HCT116 (cell line): ENCODE measurements at regions not wholly inside any gene's neighbourhood (a gene's known extent, or its start where the extent isn't known, plus 50 kb on each side); places are given as distances from the start of the nearest gene placed in this dataset.

Experiments used
- ATAC-seq: fragments of 200-7000 bp; cut with Tn5 transposase; 2 replicates; pipeline ENCODE4 v1.9.1; 2020; ENCODE audit warnings: mild to moderate bottlenecking, moderate library complexity
- BruUV-seq: library from RNA; stranded (reverse); fragments of 400-500 nt; replicated peaks from 2 replicates; lab custom pipeline; 2021; lab: Mats Ljungman, UMichigan
- CTCF ChIA-PET: fragments of 300-600 bp; sonication (Branson Sonifier 250); formaldehyde crosslinking; loops from one replicate; lab custom pipeline; 2021; ENCODE audit warnings: antibody characterized with exemption; lab: Charles Lee
- POLR2A ChIA-PET: fragments of 300-600, 350-600 bp; sonication (Branson Sonifier 250); formaldehyde crosslinking; loops from one replicate; lab custom pipeline; 2021; ENCODE audit warnings: antibody characterized with exemption; lab: Charles Lee
- RAD21 ChIA-PET, 2 experiments: fragments of 300-600 bp; sonication (Branson Sonifier 250); formaldehyde crosslinking; loops; one replicate each; lab custom pipeline; 2023; ENCODE audit warnings: low total read pairs in 2 of 2; ENCODE audit not compliant: uncharacterized antibody in 2 of 2, unreplicated experiment in 2 of 2, low non-redundant PET in 1 of 2; lab: Charles Lee
- DNase-seq: peaks from one replicate; pipeline ENCODE4 v3.0.0-alpha.2; 2010; ENCODE audit warnings: low read depth, low spot score
- H2AFZ ChIP-seq: fragments of 200-600 bp; shearing (Covaris generic), sonication (generic); 2 replicates; pipeline ENCODE4 v1.6.1; 2017; ENCODE audit warnings: low read depth, mixed run types, mixed read lengths, antibody characterized with exemption, low read length; ENCODE audit not compliant: poor library complexity, severe bottlenecking
- H3K27ac ChIP-seq: 2 replicates; pipeline ENCODE4 v1.5.1; 2012; ENCODE audit warnings: low read depth, low read length
- H3K27me3 ChIP-seq: fragments of 200-600 bp; sonication (generic); 2 replicates; pipeline ENCODE4 v1.6.1; 2016; ENCODE audit warnings: mixed run types, low read length, mixed read lengths; ENCODE audit not compliant: insufficient read depth
- H3K36me3 ChIP-seq, 2 experiments: fragments of 200-500 bp in 1 of 2; fragments of 200-600 bp in 1 of 2; sonication (Bioruptor generic) in 1 of 2; sonication (generic) in 1 of 2; 2 replicates each; pipeline versions ENCODE4 v1.5.1 to v1.6.1; 2014 to 2016; ENCODE audit warnings: low read length in 2 of 2, inconsistent platforms in 1 of 2, mixed read lengths in 1 of 2, mixed run types in 1 of 2; ENCODE audit not compliant: insufficient read depth in 2 of 2, control insufficient read depth in 1 of 2
- H3K4me1 ChIP-seq, 2 experiments: fragments of 200-600 bp in 1 of 2; sonication (generic) in 1 of 2; 2 replicates each; pipeline versions ENCODE4 v1.5.1 to v1.6.1; 2012 to 2017; ENCODE audit warnings: low read length in 2 of 2, inconsistent platforms in 1 of 2, mild to moderate bottlenecking in 1 of 2, mixed read lengths in 1 of 2, mixed run types in 1 of 2, moderate library complexity in 1 of 2; ENCODE audit not compliant: insufficient read depth in 2 of 2, control insufficient read depth in 1 of 2
- H3K4me2 ChIP-seq: fragments of 200-600 bp; sonication (generic); 2 replicates; pipeline ENCODE4 v1.6.1; 2017; ENCODE audit warnings: mixed run types, low read length, mixed read lengths
- H3K4me3 ChIP-seq, 2 experiments: fragments of 200-600 bp in 1 of 2; sonication (generic) in 1 of 2; replicated peaks in 1 of 2; 2 replicates each; pipeline ENCODE4 v1.5.1; 2011 to 2016; ENCODE audit warnings: low read length in 2 of 2, control low read depth in 1 of 2, low read depth in 1 of 2, mild to moderate bottlenecking in 1 of 2, mixed read lengths in 1 of 2, mixed run types in 1 of 2
- H3K79me2 ChIP-seq: fragments of 200-600 bp; sonication (generic); 2 replicates; pipeline ENCODE4 v1.6.1; 2017; ENCODE audit warnings: mild to moderate bottlenecking, mixed run types, low read length, moderate library complexity, mixed read lengths; ENCODE audit not compliant: insufficient read depth
- H3K9ac ChIP-seq: fragments of 200-600 bp; sonication (generic); 2 replicates; pipeline ENCODE4 v1.6.1; 2016; ENCODE audit warnings: low read length, mixed read lengths
- H3K9me2 ChIP-seq: fragments of 200-600 bp; sonication (generic), shearing (Covaris generic); 2 replicates; pipeline ENCODE4 v1.6.1; 2017; ENCODE audit warnings: mixed run types, mild to moderate bottlenecking, moderate library complexity; ENCODE audit not compliant: insufficient read depth
- H3K9me3 ChIP-seq, 2 experiments: fragments of 200-500 bp in 1 of 2; fragments of 200-600 bp in 1 of 2; sonication (Bioruptor generic) in 1 of 2; sonication (generic) in 1 of 2; 2 replicates each; pipeline ENCODE4 v1.6.1; 2014 to 2017; ENCODE audit warnings: low read length in 2 of 2, mixed read lengths in 2 of 2, inconsistent platforms in 1 of 2, low read depth in 1 of 2, mild to moderate bottlenecking in 1 of 2, mixed run types in 1 of 2, moderate library complexity in 1 of 2; ENCODE audit not compliant: control insufficient read depth in 1 of 2, insufficient read depth in 1 of 2
- H4K20me1 ChIP-seq: fragments of 200-600 bp; sonication (generic), shearing (Covaris generic); 2 replicates; pipeline ENCODE4 v1.6.1; 2017; ENCODE audit warnings: mixed run types, mild to moderate bottlenecking, moderate library complexity; ENCODE audit not compliant: insufficient read depth
- CBX3 ChIP-seq: IDR thresholded peaks from 2 replicates; pipeline ENCODE4 v1.6.1; 2012; ENCODE audit warnings: low read depth
- CEBPB ChIP-seq: IDR thresholded peaks from 2 replicates; pipeline ENCODE4 v1.6.1; 2012; ENCODE audit warnings: low read depth
- EGR1 ChIP-seq: IDR thresholded peaks from 2 replicates; pipeline ENCODE4 v1.6.1; 2012; ENCODE audit warnings: low read depth
- ELF1 ChIP-seq: IDR thresholded peaks from 2 replicates; pipeline ENCODE4 v1.6.1; 2012; ENCODE audit warnings: low read depth, borderline replicate concordance
- EZH2phosphoT487 ChIP-seq: fragments of 200-600 bp; IDR thresholded peaks from 2 replicates; pipeline ENCODE4 v1.6.1; 2018; ENCODE audit warnings: antibody characterized with exemption, borderline replicate concordance
- FOSL1 ChIP-seq: IDR thresholded peaks from 2 replicates; pipeline ENCODE4 v1.6.1; 2012; ENCODE audit warnings: low read depth
- JUND ChIP-seq: IDR thresholded peaks from 2 replicates; pipeline ENCODE4 v1.6.1; 2012
- POLR2A ChIP-seq: IDR thresholded peaks from 2 replicates; pipeline ENCODE4 v1.7.0; 2011; ENCODE audit warnings: borderline replicate concordance; ENCODE audit not compliant: insufficient read depth, insufficient read length; ENCODE audit errors: extremely low read depth
- POLR2AphosphoS5 ChIP-seq: IDR thresholded peaks from 2 replicates; pipeline ENCODE4 v1.6.1; 2011; ENCODE audit warnings: mild to moderate bottlenecking, low read depth, low read length, moderate library complexity
- SIN3A ChIP-seq: IDR thresholded peaks from 2 replicates; pipeline ENCODE4 v1.6.1; 2012; ENCODE audit warnings: low read depth
- SP1 ChIP-seq: IDR thresholded peaks from 2 replicates; pipeline ENCODE4 v1.6.1; 2012; ENCODE audit warnings: low read depth
- SRF ChIP-seq: IDR thresholded peaks from 2 replicates; pipeline ENCODE4 v1.6.1; 2012; ENCODE audit warnings: low read depth
- YY1 ChIP-seq: IDR thresholded peaks from 2 replicates; pipeline ENCODE4 v1.6.1; 2011; ENCODE audit warnings: low read length, low read depth, moderate library complexity, mild to moderate bottlenecking; ENCODE audit not compliant: insufficient replicate concordance; ENCODE audit errors: extremely low read depth
- intact Hi-C: fragments of 100-400 bp; cut with micrococcal nuclease; formaldehyde crosslinking; loops from 2 replicates; pipeline ENCODE4 v1.10.0; 2022
- TF ChIP-seq, protein P1 (sequence below): IDR thresholded peaks from 2 replicates; pipeline ENCODE4 v1.6.1; 2012; ENCODE audit warnings: low read depth

DNA sequence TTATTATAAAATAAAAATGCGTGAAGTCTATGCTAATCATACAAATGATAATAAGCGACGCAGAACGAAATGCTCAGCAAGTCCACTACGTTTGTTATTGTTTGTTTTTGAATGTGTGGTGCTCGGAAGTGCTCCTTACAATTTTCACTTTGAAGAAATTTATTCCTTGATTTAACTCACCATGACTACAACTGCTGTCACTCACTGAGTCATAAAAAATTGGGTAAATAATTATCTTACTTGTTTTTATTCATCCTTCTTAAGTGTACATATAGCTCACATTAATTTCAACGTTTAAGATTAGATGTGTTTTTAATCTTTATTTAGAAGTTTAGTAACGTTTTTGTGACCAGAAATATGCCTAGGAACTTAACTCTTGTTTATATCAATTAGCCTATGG is 66.7 kb upstream of the NANOGP8 start (continued):
- no peak for TF ChIP-seq SRF

DNA sequence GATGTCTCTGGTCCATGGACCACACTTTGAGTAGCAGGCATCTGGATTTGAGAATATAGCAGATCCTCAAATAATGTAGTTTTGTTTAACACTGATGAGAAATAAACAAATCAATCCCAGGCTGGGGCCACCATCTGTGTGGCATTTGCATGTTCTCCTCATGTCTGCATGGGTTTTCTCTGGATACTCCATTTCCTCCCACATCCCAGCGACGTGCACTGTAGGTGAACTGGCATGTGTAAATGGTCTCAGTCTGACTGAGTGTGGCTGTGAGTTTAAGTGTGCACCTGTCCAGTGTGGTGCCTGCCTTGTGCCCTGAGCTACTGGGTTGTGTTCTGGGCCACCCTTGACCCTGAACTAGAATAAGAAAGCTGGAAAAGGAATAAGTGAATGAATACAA is 66.3 kb upstream of the NANOGP8 start:
- CTCF ChIA-PET: no interaction called here
- no peak overlapping the region for H3K4me3 ChIP-seq
- no peaks in the 10 kb centered on the region for H3K36me3 ChIP-seq
- POLR2A ChIA-PET: no interaction called here
- H3K27me3 ChIP-seq: no peaks in the 10 kb centered on the region
- H3K27ac ChIP-seq: no peak overlapping the region
- H3K9me2 ChIP-seq: no peaks in the 10 kb centered on the region
- H3K4me1 ChIP-seq: no peaks in the 10 kb centered on the region
- DNase-seq (no peak), ATAC-seq (no peak)
- H4K20me1 ChIP-seq: no peaks in the 10 kb centered on the region
- no peaks in the 10 kb centered on the region for H3K79me2 ChIP-seq
- no peaks in the 10 kb centered on the region for H3K9me3 ChIP-seq
- H3K4me2 ChIP-seq: no peak overlapping the region
- H3K9ac ChIP-seq: no peak overlapping the region
- RAD21 ChIA-PET: no interaction called here
- TF ChIP-seq SIN3A (no peak), SP1 (no peak), FOSL1 (no peak)
- TF ChIP-seq, protein P1, sequence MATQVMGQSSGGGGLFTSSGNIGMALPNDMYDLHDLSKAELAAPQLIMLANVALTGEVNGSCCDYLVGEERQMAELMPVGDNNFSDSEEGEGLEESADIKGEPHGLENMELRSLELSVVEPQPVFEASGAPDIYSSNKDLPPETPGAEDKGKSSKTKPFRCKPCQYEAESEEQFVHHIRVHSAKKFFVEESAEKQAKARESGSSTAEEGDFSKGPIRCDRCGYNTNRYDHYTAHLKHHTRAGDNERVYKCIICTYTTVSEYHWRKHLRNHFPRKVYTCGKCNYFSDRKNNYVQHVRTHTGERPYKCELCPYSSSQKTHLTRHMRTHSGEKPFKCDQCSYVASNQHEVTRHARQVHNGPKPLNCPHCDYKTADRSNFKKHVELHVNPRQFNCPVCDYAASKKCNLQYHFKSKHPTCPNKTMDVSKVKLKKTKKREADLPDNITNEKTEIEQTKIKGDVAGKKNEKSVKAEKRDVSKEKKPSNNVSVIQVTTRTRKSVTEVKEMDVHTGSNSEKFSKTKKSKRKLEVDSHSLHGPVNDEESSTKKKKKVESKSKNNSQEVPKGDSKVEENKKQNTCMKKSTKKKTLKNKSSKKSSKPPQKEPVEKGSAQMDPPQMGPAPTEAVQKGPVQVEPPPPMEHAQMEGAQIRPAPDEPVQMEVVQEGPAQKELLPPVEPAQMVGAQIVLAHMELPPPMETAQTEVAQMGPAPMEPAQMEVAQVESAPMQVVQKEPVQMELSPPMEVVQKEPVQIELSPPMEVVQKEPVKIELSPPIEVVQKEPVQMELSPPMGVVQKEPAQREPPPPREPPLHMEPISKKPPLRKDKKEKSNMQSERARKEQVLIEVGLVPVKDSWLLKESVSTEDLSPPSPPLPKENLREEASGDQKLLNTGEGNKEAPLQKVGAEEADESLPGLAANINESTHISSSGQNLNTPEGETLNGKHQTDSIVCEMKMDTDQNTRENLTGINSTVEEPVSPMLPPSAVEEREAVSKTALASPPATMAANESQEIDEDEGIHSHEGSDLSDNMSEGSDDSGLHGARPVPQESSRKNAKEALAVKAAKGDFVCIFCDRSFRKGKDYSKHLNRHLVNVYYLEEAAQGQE: no peak
- H2AFZ ChIP-seq: no peak overlapping the region
- BruUV-seq: no TSS peak
- intact Hi-C loops: no loop called here

DNA sequence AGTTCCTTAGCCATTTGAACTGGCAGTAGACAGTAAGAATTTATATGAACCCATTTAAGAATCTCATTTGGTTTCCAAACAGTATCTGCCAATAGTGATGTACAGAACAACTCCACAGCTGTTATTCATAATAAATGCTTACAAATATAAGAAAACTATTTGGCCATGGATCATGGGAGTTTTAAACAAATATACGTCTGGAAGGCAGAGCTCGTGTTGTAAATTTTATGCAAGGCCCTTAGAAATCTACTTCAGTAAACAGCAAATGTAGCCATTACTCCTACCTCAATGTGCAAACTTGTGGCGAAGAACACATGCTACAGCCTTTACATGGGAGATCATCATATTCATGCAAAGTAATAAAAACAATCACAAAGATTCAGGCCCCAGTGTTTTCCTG is 65.3 kb upstream of the NANOGP8 start:
- no peaks in the 10 kb centered on the region for H3K9me2 ChIP-seq
- intact Hi-C loops: no loop called here
- CTCF ChIA-PET: no interaction called here
- H3K36me3 ChIP-seq: no peaks in the 10 kb centered on the region
- POLR2A ChIA-PET: no interaction called here
- no peak for TF ChIP-seq POLR2AphosphoS5
- TF ChIP-seq EGR1: no peak
- no peak for TF ChIP-seq YY1
- TF ChIP-seq CBX3: no peak
- no peak for TF ChIP-seq JUND
- TF ChIP-seq POLR2A: no peak
- TF ChIP-seq EZH2phosphoT487: no peak
- no peak for TF ChIP-seq ELF1
- no peak for TF ChIP-seq SIN3A
- TF ChIP-seq, protein P1: no peak
- TF ChIP-seq CEBPB: no peak
- RAD21 ChIA-PET: no interaction called here
- no peak overlapping the region for H3K27ac ChIP-seq
- H3K4me3 ChIP-seq: no peak overlapping the region
- H3K4me1 ChIP-seq: no peaks in the 10 kb centered on the region
- DNase-seq (no peak), ATAC-seq (no peak)
- H3K9me3 ChIP-seq: no peaks in the 10 kb centered on the region
- no peak overlapping the region for H3K4me2 ChIP-seq
- H3K9ac ChIP-seq: no peak overlapping the region
- no peak overlapping the region for H2AFZ ChIP-seq
- no peaks in the 10 kb centered on the region for H4K20me1 ChIP-seq
- no peaks in the 10 kb centered on the region for H3K79me2 ChIP-seq
- no peaks in the 10 kb centered on the region for H3K27me3 ChIP-seq
- no TSS peak for BruUV-seq
